H1 (cell line): ENCODE measurements at regions not wholly inside any gene's neighbourhood (a gene's known extent, or its start where the extent isn't known, plus 50 kb on each side); places are given as distances from the start of the nearest gene placed in this dataset.

Experiments used
- CTCF ChIA-PET: fragments of 300-600 bp; sonication (Branson Sonifier 250); formaldehyde crosslinking; loops from one replicate; lab custom pipeline; 2021; ENCODE audit not compliant: partially characterized antibody; lab: Charles Lee
- POLR2A ChIA-PET: fragments of 300-600 bp; sonication (Branson Sonifier 250); formaldehyde crosslinking; loops from one replicate; lab custom pipeline; 2021; ENCODE audit warnings: inconsistent platforms; ENCODE audit not compliant: partially characterized antibody; lab: Charles Lee
- DNase-seq, 2 experiments: peaks; one replicate each; pipeline versions ENCODE4 v3.0.0 to v3.0.0-alpha.2; 2010 to 2022; ENCODE audit warnings: low spot score in 2 of 2, low read depth in 1 of 2, mixed read lengths in 1 of 2
- FAIRE-seq: peaks from 2 replicates; lab custom pipeline; 2011; peaks lifted over from hg19 to GRCh38; lab: Jason Lieb, UNC
- H2AFZ ChIP-seq: 2 replicates; pipeline ENCODE4 v1.8.1; 2012; ENCODE audit warnings: low read length, inconsistent platforms
- H2AK5ac ChIP-seq: 2 replicates; pipeline ENCODE4 v1.6.1; 2013; ENCODE audit warnings: low read depth, low read length
- H2BK120ac ChIP-seq: replicated peaks from 2 replicates; pipeline ENCODE3; 2013; ENCODE audit warnings: low read depth, low read length, inconsistent platforms
- H2BK12ac ChIP-seq: 2 replicates; pipeline ENCODE4 v1.6.1; 2013; ENCODE audit warnings: low read depth, low read length
- H2BK15ac ChIP-seq: 2 replicates; pipeline ENCODE4 v1.6.1; 2013; ENCODE audit warnings: low read length
- H2BK20ac ChIP-seq: 2 replicates; pipeline ENCODE4 v1.6.1; 2013; ENCODE audit warnings: low read length
- H2BK5ac ChIP-seq: 2 replicates; pipeline ENCODE4 v1.6.1; 2013; ENCODE audit warnings: low read depth, low read length
- H3K14ac ChIP-seq: 2 replicates; pipeline ENCODE4 v1.6.1; 2013; ENCODE audit warnings: inconsistent platforms; ENCODE audit not compliant: insufficient read length
- H3K18ac ChIP-seq: 2 replicates; pipeline ENCODE4 v1.6.1; 2013; ENCODE audit warnings: low read length; ENCODE audit errors: extremely low read depth
- H3K23ac ChIP-seq: 2 replicates; pipeline ENCODE4 v1.6.1; 2013; ENCODE audit warnings: inconsistent platforms; ENCODE audit not compliant: insufficient read length
- H3K23me2 ChIP-seq: 2 replicates; pipeline ENCODE4 v1.6.1; 2013; ENCODE audit warnings: low read depth, low read length
- H3K27ac ChIP-seq: 2 replicates; pipeline ENCODE4 v1.6.1; 2011; ENCODE audit warnings: low read depth, low read length, inconsistent platforms
- H3K27me3 ChIP-seq, 4 experiments: replicated peaks in 1 of 4; 1 replicate in 1 of 4; 2 replicates in 3 of 4; pipeline versions ENCODE4 v1.6.1 to v1.8.1; 2011 to 2013; ENCODE audit warnings: low read length in 3 of 4, mild to moderate bottlenecking in 3 of 4, inconsistent platforms in 2 of 4, mixed read lengths in 2 of 4, moderate library complexity in 1 of 4; ENCODE audit not compliant: control insufficient read depth in 3 of 4, insufficient read depth in 3 of 4; ENCODE audit errors: extremely low read depth in 1 of 4
- H3K36me3 ChIP-seq, 4 experiments: 2 replicates each; pipeline versions ENCODE4 v1.6.1 to v1.8.1; 2011 to 2013; ENCODE audit warnings: mild to moderate bottlenecking in 4 of 4, low read length in 3 of 4, moderate library complexity in 2 of 4, control low read depth in 1 of 4, inconsistent platforms in 1 of 4; ENCODE audit not compliant: insufficient read depth in 4 of 4, control insufficient read depth in 2 of 4
- H3K4ac ChIP-seq: replicated peaks from 2 replicates; pipeline ENCODE3; 2013; ENCODE audit warnings: low read length, low read depth, mixed read lengths, inconsistent platforms; ENCODE audit not compliant: insufficient read length
- H3K4me1 ChIP-seq, 4 experiments: replicated peaks in 1 of 4; 1 replicate in 1 of 4; 2 replicates in 3 of 4; pipeline versions ENCODE4 v1.6.1 to v1.8.1; 2011 to 2013; ENCODE audit warnings: low read length in 3 of 4, inconsistent platforms in 2 of 4, mixed read lengths in 1 of 4; ENCODE audit not compliant: insufficient read depth in 4 of 4, control insufficient read depth in 3 of 4
- H3K4me2 ChIP-seq, 2 experiments: 2 replicates each; pipeline versions ENCODE4 v1.6.1 to v1.8.1; 2011 to 2013; ENCODE audit warnings: low read depth in 2 of 2, low read length in 2 of 2, control low read depth in 1 of 2, inconsistent platforms in 1 of 2, mild to moderate bottlenecking in 1 of 2; ENCODE audit not compliant: insufficient read depth in 1 of 2
- H3K4me3 ChIP-seq, 4 experiments: fragments of 200-600, 300-600 bp in 1 of 4; sonication (generic), shearing (Covaris generic), sonication (Bioruptor Twin) in 1 of 4; 2 replicates each; pipeline versions ENCODE4 v1.5.1 to v1.8.1; 2011 to 2016; ENCODE audit warnings: low read length in 4 of 4, low read depth in 3 of 4, control low read depth in 2 of 4, inconsistent platforms in 2 of 4, mild to moderate bottlenecking in 2 of 4, mixed read lengths in 1 of 4, moderate library complexity in 1 of 4; ENCODE audit not compliant: insufficient read depth in 2 of 4; ENCODE audit errors: extremely low read depth in 1 of 4
- H3K56ac ChIP-seq: replicated peaks from 2 replicates; pipeline ENCODE3; 2013; ENCODE audit warnings: low read depth, mild to moderate bottlenecking, mixed read lengths, low read length, inconsistent platforms; ENCODE audit not compliant: insufficient read length
- H3K79me1 ChIP-seq: 2 replicates; pipeline ENCODE4 v1.6.1; 2013; ENCODE audit warnings: low read depth, low read length, control low read depth
- H3K79me2 ChIP-seq, 2 experiments: 2 replicates each; pipeline versions ENCODE4 v1.6.1 to v1.8.1; 2012 to 2013; ENCODE audit warnings: low read length in 2 of 2, mild to moderate bottlenecking in 2 of 2, inconsistent platforms in 1 of 2; ENCODE audit not compliant: insufficient read depth in 2 of 2, control insufficient read depth in 1 of 2
- H3K9ac ChIP-seq, 4 experiments: replicated peaks in 1 of 4; 1 replicate in 1 of 4; 2 replicates in 3 of 4; pipeline versions ENCODE4 v1.6.1 to v1.8.1; 2011 to 2013; ENCODE audit warnings: low read depth in 3 of 4, low read length in 3 of 4, control low read depth in 2 of 4, mild to moderate bottlenecking in 2 of 4, moderate library complexity in 2 of 4, inconsistent platforms in 1 of 4; ENCODE audit errors: extremely low read depth in 1 of 4
- H3K9me3 ChIP-seq, 2 experiments: 2 replicates each; pipeline versions ENCODE4 v1.6.1 to v1.8.1; 2012 to 2013; ENCODE audit warnings: mild to moderate bottlenecking in 2 of 2, moderate library complexity in 2 of 2, control low read depth in 1 of 2, inconsistent platforms in 1 of 2, low read depth in 1 of 2, low read length in 1 of 2, mixed read lengths in 1 of 2; ENCODE audit not compliant: insufficient read depth in 2 of 2
- H4K20me1 ChIP-seq, 2 experiments: replicated peaks in 1 of 2; 2 replicates each; pipeline versions ENCODE3 to v1.8.1; 2011 to 2013; ENCODE audit warnings: inconsistent platforms in 2 of 2, low read length in 2 of 2, mild to moderate bottlenecking in 1 of 2; ENCODE audit not compliant: insufficient read depth in 2 of 2, control insufficient read depth in 1 of 2
- H4K5ac ChIP-seq: 2 replicates; pipeline ENCODE4 v1.6.1; 2013; ENCODE audit warnings: low read length, low read depth, mixed read lengths, inconsistent platforms; ENCODE audit not compliant: insufficient read length
- H4K8ac ChIP-seq: 2 replicates; pipeline ENCODE4 v1.8.0; 2013; ENCODE audit warnings: mild to moderate bottlenecking, moderate library complexity, low read length, inconsistent platforms; ENCODE audit not compliant: insufficient read depth; ENCODE audit errors: extremely low read depth
- H4K91ac ChIP-seq: replicated peaks from 2 replicates; pipeline ENCODE3; 2013; ENCODE audit warnings: low read length, mixed read lengths, inconsistent platforms; ENCODE audit not compliant: insufficient read length
- BACH1 ChIP-seq: IDR thresholded peaks from 2 replicates; pipeline ENCODE4 v1.6.1; 2012; ENCODE audit warnings: low read length, improper control_type of control experiment
- CTBP2 ChIP-seq: IDR thresholded peaks from 2 replicates; pipeline ENCODE4 v1.7.0; 2011; ENCODE audit warnings: borderline replicate concordance, mild to moderate bottlenecking, moderate library complexity, mixed read lengths, low read length; ENCODE audit not compliant: insufficient read depth, insufficient read length
- WGBS, 2 experiments: shearing (Covaris generic) in 1 of 2; methylation state at CpG; one replicate each; pipeline versions ENCODE4 v1.1.6 to v1.1.7; 2013 to 2015; ENCODE audit warnings: low lambda C conversion rate in 2 of 2, mixed read lengths in 2 of 2, inconsistent platforms in 1 of 2, low coverage in 1 of 2, missing lambda C conversion rate in 1 of 2; ENCODE audit not compliant: insufficient replicate concordance in 2 of 2, insufficient coverage in 1 of 2, insufficient read length in 1 of 2; ENCODE audit errors: extremely low coverage in 1 of 2, missing lambda C conversion rate in 1 of 2; 5-methylcytosine and 5-hydroxymethylcytosine counted together
- TF ChIP-seq, protein P1 (sequence below): IDR thresholded peaks from 2 replicates; pipeline ENCODE4 v1.6.1; 2012; ENCODE audit warnings: inconsistent platforms

GRCh38 chr5:106814961-106815360 is 855.8 kb downstream of the EFNA5 start:
- H2BK5ac ChIP-seq: no peak overlapping the region
- H3K79me1 ChIP-seq: no peaks in the 10 kb centered on the region
- H2BK12ac ChIP-seq: no peak overlapping the region
- H3K14ac ChIP-seq: no peak overlapping the region
- WGBS, 2 experiments: 97% methylated on average over 2 of the region's 2 CpGs; no CpG with 5 or more reads in 1 of the 2 experiments
- no peak overlapping the region for H4K8ac ChIP-seq
- no peak overlapping the region for H2BK120ac ChIP-seq
- no peaks in the 10 kb centered on the region for H3K23me2 ChIP-seq
- no peak overlapping the region for H3K27ac ChIP-seq
- no peak overlapping the region for H3K56ac ChIP-seq
- no peak overlapping the region for H3K9ac ChIP-seq
- H3K4ac ChIP-seq: no peak overlapping the region
- no peak overlapping the region for H2BK20ac ChIP-seq
- H4K20me1 ChIP-seq: no peaks in the 10 kb centered on the region
- H4K91ac ChIP-seq: no peak overlapping the region
- no peaks in the 10 kb centered on the region for H3K27me3 ChIP-seq
- H3K36me3 ChIP-seq: no peaks in the 10 kb centered on the region
- TF ChIP-seq BACH1 (no peak), CTBP2 (no peak)
- TF ChIP-seq, protein P1, sequence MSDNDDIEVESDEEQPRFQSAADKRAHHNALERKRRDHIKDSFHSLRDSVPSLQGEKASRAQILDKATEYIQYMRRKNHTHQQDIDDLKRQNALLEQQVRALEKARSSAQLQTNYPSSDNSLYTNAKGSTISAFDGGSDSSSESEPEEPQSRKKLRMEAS: no peak
- no peaks in the 10 kb centered on the region for H3K79me2 ChIP-seq
- DNase-seq: no peak
- H3K4me1 ChIP-seq: no peaks in the 10 kb centered on the region
- FAIRE-seq: no peak
- POLR2A ChIA-PET: no interaction called here
- H2BK15ac ChIP-seq: no peak overlapping the region
- no peak overlapping the region for H3K18ac ChIP-seq
- H2AK5ac ChIP-seq: no peak overlapping the region
- H4K5ac ChIP-seq: no peak overlapping the region
- H3K9me3 ChIP-seq: no peaks in the 10 kb centered on the region
- H3K4me2 ChIP-seq: no peak overlapping the region
- no peak overlapping the region for H3K4me3 ChIP-seq
- H3K23ac ChIP-seq: no peak overlapping the region
- CTCF ChIA-PET: interaction anchor here (1.4 kb wide), 1 partner anchor 29 kb away, joined by 3 read pairs; no protein-coding TSS in a partner anchor
- H2AFZ ChIP-seq: no peak overlapping the region
